ENCODE measurements at regions not wholly inside any gene's neighbourhood (a gene's known extent, or its start where the extent isn't known, plus 50 kb on each side); places are given as distances from the start of the nearest gene placed in this dataset.
A peak's percentile ranks its signal among the peaks of the same experiment; 100 is the strongest.
"Not testable (repeated sequence)": the region's sequence is repeated elsewhere in the genome, so short reads cannot be mapped to it uniquely, and the experiment has no call there.

DNA sequence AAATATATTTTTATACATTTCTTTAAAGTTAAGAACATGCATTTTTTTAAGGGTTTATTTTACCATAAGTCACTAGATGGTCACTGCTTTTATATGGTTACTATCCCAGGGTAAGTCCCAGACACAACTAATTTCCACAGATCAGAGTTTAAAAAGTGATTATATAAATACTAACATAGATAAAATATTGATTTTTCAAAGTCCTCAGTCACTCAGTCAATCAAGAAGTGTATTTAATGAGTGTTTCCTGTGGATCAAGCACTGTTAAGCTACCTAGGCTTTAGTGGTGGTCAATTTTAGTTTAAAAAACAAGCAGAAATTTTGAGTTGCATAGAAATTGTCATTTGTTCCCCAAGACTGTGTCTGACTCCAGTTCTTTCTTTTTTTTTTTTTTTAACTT lies 399.5 kb upstream of the SYNCRIP start:
- TF ChIP-seq, protein P1, sequence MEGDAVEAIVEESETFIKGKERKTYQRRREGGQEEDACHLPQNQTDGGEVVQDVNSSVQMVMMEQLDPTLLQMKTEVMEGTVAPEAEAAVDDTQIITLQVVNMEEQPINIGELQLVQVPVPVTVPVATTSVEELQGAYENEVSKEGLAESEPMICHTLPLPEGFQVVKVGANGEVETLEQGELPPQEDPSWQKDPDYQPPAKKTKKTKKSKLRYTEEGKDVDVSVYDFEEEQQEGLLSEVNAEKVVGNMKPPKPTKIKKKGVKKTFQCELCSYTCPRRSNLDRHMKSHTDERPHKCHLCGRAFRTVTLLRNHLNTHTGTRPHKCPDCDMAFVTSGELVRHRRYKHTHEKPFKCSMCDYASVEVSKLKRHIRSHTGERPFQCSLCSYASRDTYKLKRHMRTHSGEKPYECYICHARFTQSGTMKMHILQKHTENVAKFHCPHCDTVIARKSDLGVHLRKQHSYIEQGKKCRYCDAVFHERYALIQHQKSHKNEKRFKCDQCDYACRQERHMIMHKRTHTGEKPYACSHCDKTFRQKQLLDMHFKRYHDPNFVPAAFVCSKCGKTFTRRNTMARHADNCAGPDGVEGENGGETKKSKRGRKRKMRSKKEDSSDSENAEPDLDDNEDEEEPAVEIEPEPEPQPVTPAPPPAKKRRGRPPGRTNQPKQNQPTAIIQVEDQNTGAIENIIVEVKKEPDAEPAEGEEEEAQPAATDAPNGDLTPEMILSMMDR (IDR thresholded peaks at IDR 0.05; ENCODE audit: unreplicated experiment in 3 of 3): no peak
- H3K4me1 Mint-ChIP-seq: no peaks in the 10 kb centered on the region
- no peaks in the 10 kb centered on the region for H3K36me3 Mint-ChIP-seq (ENCODE audit: low read depth)
- H3K27ac Mint-ChIP-seq: no peak overlapping the region
- no peak overlapping the region for H3K4me3 Mint-ChIP-seq
- H3K27me3 Mint-ChIP-seq (ENCODE audit: low read depth): no peaks in the 10 kb centered on the region
- peaks cover 4% of the 10 kb centered on the region for H3K9me3 Mint-ChIP-seq

DNA sequence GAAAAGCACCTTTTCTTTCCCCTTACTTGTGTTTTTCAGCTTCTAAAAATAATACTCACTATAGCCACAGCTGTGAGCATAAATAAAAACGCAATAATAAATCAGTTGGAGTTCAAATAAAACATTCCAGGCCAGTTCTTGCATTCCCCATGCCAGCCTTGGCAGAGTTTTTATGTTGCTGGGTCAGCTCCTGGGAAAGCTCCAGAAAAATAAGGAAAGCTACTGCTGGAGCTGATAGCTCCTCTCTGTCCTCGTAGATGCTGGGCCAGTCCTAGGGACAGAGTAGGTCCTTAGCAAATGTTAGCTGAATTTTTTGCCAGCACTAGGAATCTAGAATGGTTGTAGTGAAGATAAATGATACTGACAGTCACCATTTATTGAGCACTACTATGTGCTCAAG lies 389.0 kb upstream of the SYNCRIP start:
- peak overlapping the region; percentile 50 to 76 (median 50) for H3K27ac Mint-ChIP-seq
- no peak overlapping the region for H3K4me3 Mint-ChIP-seq
- peaks cover 2% of the 10 kb centered on the region for H3K9me3 Mint-ChIP-seq
- no peaks in the 10 kb centered on the region for H3K27me3 Mint-ChIP-seq (ENCODE audit: low read depth)
- H3K4me1 Mint-ChIP-seq: peaks cover 4% of the 10 kb centered on the region
- no peaks in the 10 kb centered on the region for H3K36me3 Mint-ChIP-seq (ENCODE audit: low read depth)
- TF ChIP-seq, protein P1 (IDR thresholded peaks at IDR 0.05; ENCODE audit: unreplicated experiment in 3 of 3): no peak

DNA sequence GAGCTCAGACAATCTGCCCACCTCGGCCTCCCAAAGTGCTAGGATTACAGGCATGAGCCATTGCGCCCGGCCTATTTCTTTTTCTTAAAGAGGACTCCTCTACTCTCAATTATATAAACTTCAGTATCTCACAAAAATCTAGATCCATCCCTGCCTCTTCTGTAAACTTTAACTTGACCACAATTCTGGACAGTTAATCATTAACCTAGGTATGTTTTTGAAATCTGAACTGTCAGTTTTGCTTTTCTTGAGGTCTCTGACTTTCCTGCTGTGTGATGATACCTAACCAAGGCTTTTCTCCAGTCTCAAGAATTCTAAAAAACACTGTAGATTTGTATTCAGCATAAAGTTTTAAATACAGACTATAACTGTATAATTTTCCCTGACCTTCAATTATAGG lies 388.2 kb upstream of the SYNCRIP start:
- TF ChIP-seq, protein P1 (IDR thresholded peaks at IDR 0.05; ENCODE audit: unreplicated experiment in 3 of 3): no peak
- Mint-ChIP-seq H3K9me3 (peaks cover 2% of the 10 kb centered on the region), H3K36me3 (ENCODE audit: low read depth) (no peaks in the 10 kb centered on the region), H3K4me3 (peak overlapping the region in 1 of 3 experiments; percentile 8), H3K4me1 (peaks cover 4% of the 10 kb centered on the region), H3K27ac (peak overlapping the region; percentile 51 to 55 (median 54)), H3K27me3 (ENCODE audit: low read depth) (no peaks in the 10 kb centered on the region)

DNA sequence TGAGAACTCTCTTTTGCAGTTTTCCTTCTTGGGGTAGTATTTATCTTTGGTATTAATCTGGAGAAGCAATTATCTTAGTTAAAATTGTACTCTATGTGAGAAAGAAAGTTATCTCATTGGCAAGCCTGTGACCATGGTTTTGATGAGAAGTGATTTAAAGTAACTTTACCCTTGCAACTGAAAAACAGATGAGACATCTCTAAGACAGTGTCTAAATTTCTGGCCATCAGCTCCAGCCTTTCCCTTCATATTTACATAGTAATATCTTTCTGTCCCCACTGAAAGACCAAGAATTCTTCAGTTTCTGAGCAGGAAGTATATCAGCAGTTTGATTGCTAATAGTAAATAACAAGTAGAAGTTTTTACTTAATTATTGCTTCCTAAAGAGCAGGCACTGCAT lies 386.1 kb upstream of the SYNCRIP start:
- no peaks in the 10 kb centered on the region for H3K27me3 Mint-ChIP-seq (ENCODE audit: low read depth)
- peaks cover 2% of the 10 kb centered on the region for H3K9me3 Mint-ChIP-seq
- H3K4me3 Mint-ChIP-seq: no peak overlapping the region
- peaks cover 4% of the 10 kb centered on the region for H3K4me1 Mint-ChIP-seq
- TF ChIP-seq, protein P1 (IDR thresholded peaks at IDR 0.05; ENCODE audit: unreplicated experiment in 3 of 3): no peak
- H3K27ac Mint-ChIP-seq: no peak overlapping the region
- no peaks in the 10 kb centered on the region for H3K36me3 Mint-ChIP-seq (ENCODE audit: low read depth)

DNA sequence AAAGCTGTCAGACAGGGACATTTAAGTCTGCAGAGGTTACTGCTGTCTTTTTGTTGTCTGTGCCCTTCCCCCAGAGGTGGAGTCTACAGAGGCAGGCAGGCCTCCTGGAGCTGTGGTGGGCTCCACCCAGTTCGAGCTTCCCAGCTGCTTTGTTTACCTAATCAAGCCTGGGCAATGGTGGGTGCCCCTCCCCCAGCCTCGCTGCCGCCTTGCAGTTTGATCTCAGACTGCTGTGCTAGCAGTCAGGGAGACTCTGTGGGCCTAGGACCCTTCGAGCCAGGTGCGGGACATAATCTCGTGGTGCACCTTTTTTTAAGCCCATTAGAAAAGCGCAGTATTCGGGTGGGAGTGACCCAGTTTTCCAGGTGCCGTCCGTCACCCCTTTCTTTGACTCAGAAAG lies 384.2 kb upstream of the SYNCRIP start:
- H3K36me3 Mint-ChIP-seq (ENCODE audit: low read depth); H3K27me3 Mint-ChIP-seq (ENCODE audit: low read depth); H3K27ac Mint-ChIP-seq; H3K4me3 Mint-ChIP-seq; H3K9me3 Mint-ChIP-seq; H3K4me1 Mint-ChIP-seq: not testable (repeated sequence)

DNA sequence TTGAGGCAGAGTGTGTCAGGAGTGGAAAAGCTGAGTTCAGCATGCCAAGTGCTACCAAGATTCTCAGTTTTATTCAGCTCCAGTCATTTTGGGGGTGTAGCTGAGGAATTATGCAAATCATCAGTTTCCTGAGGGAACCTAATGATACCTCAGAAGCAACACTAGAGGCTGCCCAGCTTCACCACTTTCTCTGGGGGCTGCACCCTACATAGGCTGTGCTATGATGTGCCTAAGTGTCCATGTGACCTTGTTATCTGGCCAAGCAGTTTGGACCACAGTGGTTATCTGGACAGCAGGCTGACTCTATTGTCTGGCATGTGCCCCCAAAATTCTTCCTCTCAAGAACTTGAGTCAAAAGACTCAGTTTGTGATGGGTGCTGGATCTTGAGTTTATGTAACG lies 374.6 kb upstream of the SYNCRIP start:
- Mint-ChIP-seq H3K27ac (no peak overlapping the region), H3K9me3 (peaks cover 6% of the 10 kb centered on the region), H3K27me3 (ENCODE audit: low read depth) (no peaks in the 10 kb centered on the region), H3K36me3 (ENCODE audit: low read depth) (no peaks in the 10 kb centered on the region), H3K4me3 (no peak overlapping the region), H3K4me1 (no peaks in the 10 kb centered on the region)
- TF ChIP-seq, protein P1 (IDR thresholded peaks at IDR 0.05; ENCODE audit: unreplicated experiment in 3 of 3): no peak

Measured in nephron (organoid).